Endodermal cell (in vitro differentiated cells): ENCODE measurements at regions not wholly inside any gene's neighbourhood (a gene's known extent, or its start where the extent isn't known, plus 50 kb on each side); places are given as distances from the start of the nearest gene placed in this dataset.
"Not testable (repeated sequence)": the region's sequence is repeated elsewhere in the genome, so short reads cannot be mapped to it uniquely, and the experiment has no call there.

ENCODE experiments used
- DNase-seq: peaks from one replicate; pipeline ENCODE4 v3.0.0-alpha.2; 2017
- H3K27ac ChIP-seq: 2 replicates; pipeline ENCODE4 v1.5.1; 2013; ENCODE audit warnings: mild to moderate bottlenecking, low read depth, low read length, moderate library complexity
- H3K27me3 ChIP-seq: 2 replicates; pipeline ENCODE4 v1.6.1; 2013; ENCODE audit warnings: mild to moderate bottlenecking, low read length, moderate library complexity; ENCODE audit not compliant: insufficient read depth, control insufficient read depth, poor library complexity, severe bottlenecking
- H3K36me3 ChIP-seq: 2 replicates; pipeline ENCODE4 v1.7.0; 2013; ENCODE audit warnings: mild to moderate bottlenecking, low read length, moderate library complexity; ENCODE audit not compliant: control insufficient read depth, insufficient read depth
- H3K4me1 ChIP-seq: one replicate; pipeline ENCODE4 v1.7.0; 2013; ENCODE audit warnings: low read length; ENCODE audit not compliant: control insufficient read depth, insufficient read depth
- H3K4me3 ChIP-seq: 2 replicates; pipeline ENCODE4 v1.5.1; 2013; ENCODE audit warnings: mild to moderate bottlenecking, low read length, moderate library complexity
- H3K9ac ChIP-seq: 2 replicates; pipeline ENCODE4 v1.6.1; 2013; ENCODE audit warnings: mild to moderate bottlenecking, low read length, moderate library complexity; ENCODE audit not compliant: poor library complexity, severe bottlenecking; ENCODE audit errors: extremely low read depth
- H3K9me3 ChIP-seq: 2 replicates; pipeline ENCODE4 v1.6.1; 2013; ENCODE audit warnings: mild to moderate bottlenecking, low read length, moderate library complexity; ENCODE audit not compliant: control insufficient read depth
- H3K27ac Mint-ChIP-seq: 2 replicates; pipeline ENCODE4 v1.8.0; 2020; ENCODE audit warnings: mixed read lengths
- H3K27me3 Mint-ChIP-seq: 2 replicates; pipeline ENCODE4 v1.8.0; 2021; ENCODE audit warnings: mild to moderate bottlenecking, mixed read lengths; ENCODE audit not compliant: insufficient read depth
- H3K36me3 Mint-ChIP-seq: 2 replicates; pipeline ENCODE4 v1.8.0; 2020; ENCODE audit warnings: low read depth, mixed read lengths
- H3K4me1 Mint-ChIP-seq: 2 replicates; pipeline ENCODE4 v1.8.0; 2020; ENCODE audit warnings: mixed read lengths
- H3K4me3 Mint-ChIP-seq: 2 replicates; pipeline ENCODE4 v1.8.0; 2020; ENCODE audit warnings: mild to moderate bottlenecking, moderate library complexity, mixed read lengths
- H3K9me3 Mint-ChIP-seq: 2 replicates; pipeline ENCODE4 v1.8.0; 2020; ENCODE audit warnings: mild to moderate bottlenecking, mixed read lengths
- WGBS, 2 experiments: methylation state at CpG; one replicate each; pipeline versions ENCODE4 v1.1.5 to v1.1.7; 2013; ENCODE audit warnings: missing lambda C conversion rate in 2 of 2, mixed read lengths in 1 of 2; ENCODE audit not compliant: insufficient coverage in 1 of 2, insufficient read length in 1 of 2; 5-methylcytosine and 5-hydroxymethylcytosine counted together
- TF ChIP-seq, protein P1 (sequence below): fragments of 200-600 bp; sonication (generic); conservative IDR thresholded peaks from 2 replicates; pipeline ENCODE4 v1.5.0; 2021; ENCODE audit warnings: antibody characterized with exemption, mild to moderate bottlenecking

DNA sequence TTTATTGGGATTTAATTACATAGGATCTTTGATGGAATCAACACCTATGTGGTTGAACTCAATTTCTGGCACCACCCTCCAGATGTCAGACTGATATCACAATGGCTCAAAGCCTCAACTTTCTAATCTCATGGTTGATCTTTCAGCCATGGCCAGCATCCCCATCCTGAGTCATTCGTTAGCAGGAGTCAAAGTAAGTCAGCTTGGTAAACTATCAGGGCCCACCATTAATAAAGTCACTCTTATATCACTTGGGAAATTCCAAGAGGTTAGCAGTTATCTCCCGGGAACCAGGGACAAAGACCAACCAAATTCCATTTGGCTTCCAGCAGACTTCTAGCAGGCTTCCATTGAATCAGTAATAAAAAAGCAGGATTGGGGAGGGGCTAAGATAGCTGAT, 50.7 kb upstream of the TNFSF4 start:
- TF ChIP-seq, protein P1, sequence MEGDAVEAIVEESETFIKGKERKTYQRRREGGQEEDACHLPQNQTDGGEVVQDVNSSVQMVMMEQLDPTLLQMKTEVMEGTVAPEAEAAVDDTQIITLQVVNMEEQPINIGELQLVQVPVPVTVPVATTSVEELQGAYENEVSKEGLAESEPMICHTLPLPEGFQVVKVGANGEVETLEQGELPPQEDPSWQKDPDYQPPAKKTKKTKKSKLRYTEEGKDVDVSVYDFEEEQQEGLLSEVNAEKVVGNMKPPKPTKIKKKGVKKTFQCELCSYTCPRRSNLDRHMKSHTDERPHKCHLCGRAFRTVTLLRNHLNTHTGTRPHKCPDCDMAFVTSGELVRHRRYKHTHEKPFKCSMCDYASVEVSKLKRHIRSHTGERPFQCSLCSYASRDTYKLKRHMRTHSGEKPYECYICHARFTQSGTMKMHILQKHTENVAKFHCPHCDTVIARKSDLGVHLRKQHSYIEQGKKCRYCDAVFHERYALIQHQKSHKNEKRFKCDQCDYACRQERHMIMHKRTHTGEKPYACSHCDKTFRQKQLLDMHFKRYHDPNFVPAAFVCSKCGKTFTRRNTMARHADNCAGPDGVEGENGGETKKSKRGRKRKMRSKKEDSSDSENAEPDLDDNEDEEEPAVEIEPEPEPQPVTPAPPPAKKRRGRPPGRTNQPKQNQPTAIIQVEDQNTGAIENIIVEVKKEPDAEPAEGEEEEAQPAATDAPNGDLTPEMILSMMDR, result no peak
- no peaks in the 10 kb centered on the region for H3K27me3 ChIP-seq
- Mint-ChIP-seq H3K27ac (peak overlapping the region; percentile 74), H3K9me3 (peaks cover 24% of the 10 kb centered on the region), H3K27me3 (no peaks in the 10 kb centered on the region), H3K4me1 (peaks cover 18% of the 10 kb centered on the region), H3K4me3 (no peak overlapping the region), H3K36me3 (peaks cover 10% of the 10 kb centered on the region)
- H3K9me3 ChIP-seq, result peaks cover 39% of the 10 kb centered on the region
- peak overlapping the region; percentile 32 for H3K9ac ChIP-seq
- H3K36me3 ChIP-seq, result no peaks in the 10 kb centered on the region
- H3K27ac ChIP-seq, result no peak overlapping the region
- WGBS, 2 experiments, result 47 to 50% methylated on average over 2 of the region's 2 CpGs
- H3K4me1 ChIP-seq, result peaks cover 12% of the 10 kb centered on the region
- H3K4me3 ChIP-seq, result no peak overlapping the region
- peak; percentile 40 for DNase-seq

DNA sequence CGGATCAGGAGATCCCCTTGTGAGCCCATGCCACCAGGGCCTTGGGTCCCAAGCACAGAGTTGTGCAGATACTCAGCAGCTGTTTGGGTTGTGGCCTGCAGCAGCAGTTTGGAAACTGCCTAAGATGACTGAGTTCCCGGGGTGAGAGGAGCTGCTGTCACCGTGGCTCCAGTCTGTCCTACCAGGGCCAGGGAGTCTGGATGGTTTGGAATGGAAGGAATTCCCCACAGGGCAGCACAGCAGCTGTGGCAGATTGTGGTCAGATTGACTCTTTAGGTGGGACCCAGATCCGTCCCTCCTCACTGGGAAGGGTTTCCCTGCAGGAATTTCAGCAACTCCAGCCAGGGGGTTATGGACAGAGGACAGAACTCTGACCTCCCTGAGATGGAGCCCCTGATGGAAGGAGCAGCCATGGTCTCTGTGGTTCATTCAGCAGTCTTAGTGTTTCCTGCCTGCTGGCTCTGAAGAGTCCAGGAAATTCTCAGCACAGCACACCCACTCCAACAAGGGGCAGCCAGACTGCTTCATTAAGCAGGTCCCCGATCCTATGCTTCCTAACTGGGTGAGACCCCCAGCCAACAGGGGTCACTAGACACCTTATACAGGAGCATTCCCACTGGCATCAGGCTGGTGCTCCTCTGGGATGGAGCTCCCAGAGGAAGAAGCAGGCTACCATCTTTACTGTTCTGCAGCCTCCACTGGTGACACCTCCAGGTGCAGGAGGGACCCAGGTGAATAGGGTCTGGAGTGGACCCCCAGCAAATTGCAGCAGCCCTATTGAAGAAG, 51.5 kb upstream of the TNFSF4 start:
- H3K27ac ChIP-seq, result peak overlapping the region; percentile 30
- DNase-seq, result peak; percentile 47
- H3K9me3 ChIP-seq, result peaks cover 47% of the 10 kb centered on the region
- H3K27me3 ChIP-seq, result no peaks in the 10 kb centered on the region
- no peaks in the 10 kb centered on the region for H3K36me3 ChIP-seq
- TF ChIP-seq, protein P1, result peak; percentile 39
- Mint-ChIP-seq H3K27me3 (no peaks in the 10 kb centered on the region), H3K27ac (no peak overlapping the region), H3K4me1 (peaks cover 18% of the 10 kb centered on the region), H3K36me3 (peaks cover 10% of the 10 kb centered on the region), H3K4me3 (no peak overlapping the region), H3K9me3 (peaks cover 25% of the 10 kb centered on the region)
- peaks cover 12% of the 10 kb centered on the region for H3K4me1 ChIP-seq
- 69 to 85% methylated on average over 4 to 5 of the region's 5 CpGs for whole genome bisulfite sequencing, 2 experiments
- H3K9ac ChIP-seq, result peak overlapping the region; percentile 32
- H3K4me3 ChIP-seq, result peak overlapping the region; percentile 11

DNA sequence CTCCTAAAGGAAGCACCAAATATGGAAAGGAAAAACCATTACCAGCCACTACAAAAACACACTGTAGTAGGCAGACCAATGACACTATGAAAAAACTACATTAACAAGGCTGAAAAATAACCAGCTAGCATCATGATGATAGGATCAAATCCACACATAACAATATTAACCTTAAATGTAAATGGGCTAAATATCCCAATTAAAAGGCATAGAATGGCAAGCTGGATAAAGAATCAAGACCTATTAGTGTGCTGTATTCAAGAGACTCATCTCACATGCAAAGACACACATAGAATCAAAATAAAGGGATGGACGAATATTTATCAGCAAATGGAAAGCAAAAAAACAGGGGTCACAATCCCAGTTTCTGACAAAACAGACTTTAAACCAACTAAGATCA, 53.2 kb upstream of the TNFSF4 start:
- Mint-ChIP-seq H3K4me1 (peaks cover 18% of the 10 kb centered on the region), H3K9me3 (peaks cover 25% of the 10 kb centered on the region)
- not testable (repeated sequence) for H3K36me3 Mint-ChIP-seq, H3K27ac ChIP-seq, H3K36me3 ChIP-seq, H3K4me3 Mint-ChIP-seq, H3K27me3 Mint-ChIP-seq, H3K9ac ChIP-seq, DNase-seq, H3K27me3 ChIP-seq, H3K27ac Mint-ChIP-seq
- 92% methylated on average over 1 of the region's 1 CpG; no CpG with 5 or more reads in 1 of the 2 experiments for WGBS, 2 experiments
- H3K4me3 ChIP-seq, result peak overlapping the region; percentile 66
- H3K4me1 ChIP-seq, result peaks cover 11% of the 10 kb centered on the region
- peaks cover 48% of the 10 kb centered on the region for H3K9me3 ChIP-seq
